ENCODE measurements at regions not wholly inside any gene's neighbourhood (a gene's known extent, or its start where the extent isn't known, plus 50 kb on each side); places are given as distances from the start of the nearest gene placed in this dataset.

- no peak for DNase-seq (ENCODE audit: insufficient read length, low spot score)
- no peak for FAIRE-seq
- TF ChIP-seq SPI1 (IDR thresholded peaks at IDR 0.05; ENCODE audit: low read depth, low read length) (no peak), POLR2AphosphoS5 (IDR thresholded peaks at IDR 0.05; ENCODE audit: low read depth, low read length) (no peak), TAF1 (IDR thresholded peaks at IDR 0.05; ENCODE audit: low read depth, low read length) (no peak), PAX5 (IDR thresholded peaks at IDR 0.05; ENCODE audit: insufficient read depth, low read length, severe bottlenecking) (no peak), POU2F2 (IDR thresholded peaks at IDR 0.05; ENCODE audit: low read depth, low read length) (no peak), POLR2A (IDR thresholded peaks at IDR 0.05; ENCODE audit: low read depth, low read length) (no peak)
Observed at GRCh38 chr18:4807604-4808293, 352.6 kb upstream of the DLGAP1 start.

GRCh38 chr18:4806331-4806730 lies 351.2 kb upstream of the DLGAP1 start:
- FAIRE-seq, result no peak
- no peak for DNase-seq (ENCODE audit: insufficient read length, low spot score)
- TF ChIP-seq POLR2A (IDR thresholded peaks at IDR 0.05; ENCODE audit: low read depth, low read length), result no peak
- no peak for TF ChIP-seq POLR2AphosphoS5 (IDR thresholded peaks at IDR 0.05; ENCODE audit: low read depth, low read length)
- no peak for TF ChIP-seq PAX5 (IDR thresholded peaks at IDR 0.05; ENCODE audit: insufficient read depth, low read length, severe bottlenecking)
- TF ChIP-seq SPI1 (IDR thresholded peaks at IDR 0.05; ENCODE audit: low read depth, low read length), result no peak
- TF ChIP-seq TAF1 (IDR thresholded peaks at IDR 0.05; ENCODE audit: low read depth, low read length), result no peak
- no peak for TF ChIP-seq POU2F2 (IDR thresholded peaks at IDR 0.05; ENCODE audit: low read depth, low read length)

- TF ChIP-seq POU2F2 (IDR thresholded peaks at IDR 0.05; ENCODE audit: low read depth, low read length) (no peak), POLR2AphosphoS5 (IDR thresholded peaks at IDR 0.05; ENCODE audit: low read depth, low read length) (no peak), TAF1 (IDR thresholded peaks at IDR 0.05; ENCODE audit: low read depth, low read length) (no peak), POLR2A (IDR thresholded peaks at IDR 0.05; ENCODE audit: low read depth, low read length) (no peak), PAX5 (IDR thresholded peaks at IDR 0.05; ENCODE audit: insufficient read depth, low read length, severe bottlenecking) (no peak), SPI1 (IDR thresholded peaks at IDR 0.05; ENCODE audit: low read depth, low read length) (no peak)
- FAIRE-seq, result no peak
- DNase-seq (ENCODE audit: insufficient read length, low spot score), result no peak
Observed at GRCh38 chr18:4802296-4802695, 347.2 kb upstream of the DLGAP1 start.

GRCh38 chr18:4801151-4801550 lies 346.0 kb upstream of the DLGAP1 start:
- DNase-seq (ENCODE audit: insufficient read length, low spot score), result no peak
- TF ChIP-seq POU2F2 (IDR thresholded peaks at IDR 0.05; ENCODE audit: low read depth, low read length) (no peak), TAF1 (IDR thresholded peaks at IDR 0.05; ENCODE audit: low read depth, low read length) (no peak), SPI1 (IDR thresholded peaks at IDR 0.05; ENCODE audit: low read depth, low read length) (no peak), PAX5 (IDR thresholded peaks at IDR 0.05; ENCODE audit: insufficient read depth, low read length, severe bottlenecking) (no peak), POLR2AphosphoS5 (IDR thresholded peaks at IDR 0.05; ENCODE audit: low read depth, low read length) (no peak), POLR2A (IDR thresholded peaks at IDR 0.05; ENCODE audit: low read depth, low read length) (no peak)
- FAIRE-seq, result no peak

- DNase-seq (ENCODE audit: insufficient read length, low spot score) (no peak), FAIRE-seq (no peak)
- TF ChIP-seq POLR2AphosphoS5 (IDR thresholded peaks at IDR 0.05; ENCODE audit: low read depth, low read length) (no peak), POLR2A (IDR thresholded peaks at IDR 0.05; ENCODE audit: low read depth, low read length) (no peak), SPI1 (IDR thresholded peaks at IDR 0.05; ENCODE audit: low read depth, low read length) (no peak), PAX5 (IDR thresholded peaks at IDR 0.05; ENCODE audit: insufficient read depth, low read length, severe bottlenecking) (no peak), POU2F2 (IDR thresholded peaks at IDR 0.05; ENCODE audit: low read depth, low read length) (no peak), TAF1 (IDR thresholded peaks at IDR 0.05; ENCODE audit: low read depth, low read length) (no peak)
Observed at GRCh38 chr18:4797002-4797685, 342.0 kb upstream of the DLGAP1 start.

GRCh38 chr18:4789506-4789905 lies 334.4 kb upstream of the DLGAP1 start:
- TF ChIP-seq POU2F2 (IDR thresholded peaks at IDR 0.05; ENCODE audit: low read depth, low read length) (no peak), PAX5 (IDR thresholded peaks at IDR 0.05; ENCODE audit: insufficient read depth, low read length, severe bottlenecking) (no peak), POLR2AphosphoS5 (IDR thresholded peaks at IDR 0.05; ENCODE audit: low read depth, low read length) (no peak), SPI1 (IDR thresholded peaks at IDR 0.05; ENCODE audit: low read depth, low read length) (no peak), TAF1 (IDR thresholded peaks at IDR 0.05; ENCODE audit: low read depth, low read length) (no peak), POLR2A (IDR thresholded peaks at IDR 0.05; ENCODE audit: low read depth, low read length) (no peak)
- FAIRE-seq (no peak), DNase-seq (ENCODE audit: insufficient read length, low spot score) (no peak)

GRCh38 chr18:4781873-4782272 lies 326.8 kb upstream of the DLGAP1 start:
- DNase-seq (ENCODE audit: insufficient read length, low spot score) (no peak), FAIRE-seq (no peak)
- no peak for TF ChIP-seq POLR2A (IDR thresholded peaks at IDR 0.05; ENCODE audit: low read depth, low read length)
- no peak for TF ChIP-seq POU2F2 (IDR thresholded peaks at IDR 0.05; ENCODE audit: low read depth, low read length)
- TF ChIP-seq SPI1 (IDR thresholded peaks at IDR 0.05; ENCODE audit: low read depth, low read length), result no peak
- TF ChIP-seq TAF1 (IDR thresholded peaks at IDR 0.05; ENCODE audit: low read depth, low read length), result no peak
- TF ChIP-seq PAX5 (IDR thresholded peaks at IDR 0.05; ENCODE audit: insufficient read depth, low read length, severe bottlenecking), result no peak
- no peak for TF ChIP-seq POLR2AphosphoS5 (IDR thresholded peaks at IDR 0.05; ENCODE audit: low read depth, low read length)

- DNase-seq (ENCODE audit: insufficient read length, low spot score) (no peak), FAIRE-seq (no peak)
- TF ChIP-seq SPI1 (IDR thresholded peaks at IDR 0.05; ENCODE audit: low read depth, low read length), result no peak
- TF ChIP-seq PAX5 (IDR thresholded peaks at IDR 0.05; ENCODE audit: insufficient read depth, low read length, severe bottlenecking), result no peak
- TF ChIP-seq POLR2AphosphoS5 (IDR thresholded peaks at IDR 0.05; ENCODE audit: low read depth, low read length), result no peak
Observed at GRCh38 chr18:4765401-4765800, 310.3 kb upstream of the DLGAP1 start.

- no peak for DNase-seq (ENCODE audit: insufficient read length, low spot score)
- TF ChIP-seq POLR2AphosphoS5 (IDR thresholded peaks at IDR 0.05; ENCODE audit: low read depth, low read length) (no peak), PAX5 (IDR thresholded peaks at IDR 0.05; ENCODE audit: insufficient read depth, low read length, severe bottlenecking) (no peak), POU2F2 (IDR thresholded peaks at IDR 0.05; ENCODE audit: low read depth, low read length) (no peak), TAF1 (IDR thresholded peaks at IDR 0.05; ENCODE audit: low read depth, low read length) (no peak), SPI1 (IDR thresholded peaks at IDR 0.05; ENCODE audit: low read depth, low read length) (no peak), POLR2A (IDR thresholded peaks at IDR 0.05; ENCODE audit: low read depth, low read length) (no peak)
- FAIRE-seq, result no peak
Observed at GRCh38 chr18:4762330-4762729, 307.2 kb upstream of the DLGAP1 start.

Data from GM12891 (cell line).